Astrocyte (in vitro differentiated cells and primary cell): ENCODE measurements at regions not wholly inside any gene's neighbourhood (a gene's known extent, or its start where the extent isn't known, plus 50 kb on each side); places are given as distances from the start of the nearest gene placed in this dataset.

Source experiments
- DNase-seq: peaks from one replicate; pipeline ENCODE4 v3.0.0-alpha.2; 2010; ENCODE audit warnings: low read depth
- FAIRE-seq: peaks from 2 replicates; lab custom pipeline; 2011; peaks lifted over from hg19 to GRCh38; lab: Jason Lieb, UNC
- H2AFZ ChIP-seq: 2 replicates; pipeline ENCODE4 v1.6.0; 2012; ENCODE audit warnings: low read depth, low read length, inconsistent platforms
- H3K27ac ChIP-seq: 2 replicates; pipeline ENCODE4 v1.5.1; 2011; ENCODE audit warnings: low read depth, low read length, inconsistent platforms
- H3K27me3 ChIP-seq: 2 replicates; pipeline ENCODE4 v1.6.0; 2011; ENCODE audit warnings: low read length, inconsistent platforms; ENCODE audit not compliant: insufficient read depth
- H3K36me3 ChIP-seq: 2 replicates; pipeline ENCODE4 v1.5.1; 2011; ENCODE audit warnings: low read length, inconsistent platforms; ENCODE audit not compliant: insufficient read depth
- H3K4me1 ChIP-seq: 2 replicates; pipeline ENCODE4 v1.5.1; 2011; ENCODE audit warnings: low read length, inconsistent platforms; ENCODE audit not compliant: insufficient read depth
- H3K4me2 ChIP-seq: 2 replicates; pipeline ENCODE4 v1.6.0; 2012; ENCODE audit warnings: low read length, inconsistent platforms
- H3K4me3 ChIP-seq: 2 replicates; pipeline ENCODE4 v1.5.1; 2011; ENCODE audit warnings: low read depth, mild to moderate bottlenecking, low read length, inconsistent platforms; ENCODE audit not compliant: insufficient read depth
- H3K79me2 ChIP-seq: 2 replicates; pipeline ENCODE4 v1.6.0; 2012; ENCODE audit warnings: mild to moderate bottlenecking, low read length, inconsistent platforms; ENCODE audit not compliant: insufficient read depth
- H3K9ac ChIP-seq: 2 replicates; pipeline ENCODE4 v1.6.0; 2012; ENCODE audit warnings: mild to moderate bottlenecking, low read length, inconsistent platforms
- H3K9me3 ChIP-seq: 2 replicates; pipeline ENCODE4 v1.5.1; 2012; ENCODE audit warnings: low read depth, mild to moderate bottlenecking, low read length, inconsistent platforms; ENCODE audit not compliant: insufficient read depth
- H4K20me1 ChIP-seq: 2 replicates; pipeline ENCODE4 v1.6.0; 2012; ENCODE audit warnings: low read length, inconsistent platforms; ENCODE audit not compliant: insufficient read depth
- H3K27ac Mint-ChIP-seq: one replicate; pipeline ENCODE4 v1.8.0; 2021; ENCODE audit warnings: mild to moderate bottlenecking, mixed read lengths; ENCODE audit not compliant: unreplicated experiment
- H3K27me3 Mint-ChIP-seq: one replicate; pipeline ENCODE4 v1.8.0; 2021; ENCODE audit warnings: low read depth, mixed read lengths; ENCODE audit not compliant: unreplicated experiment
- H3K36me3 Mint-ChIP-seq: one replicate; pipeline ENCODE4 v1.8.0; 2021; ENCODE audit warnings: low read depth, mixed read lengths; ENCODE audit not compliant: unreplicated experiment
- H3K4me1 Mint-ChIP-seq: one replicate; pipeline ENCODE4 v1.8.0; 2021; ENCODE audit warnings: low read depth, mixed read lengths; ENCODE audit not compliant: unreplicated experiment
- H3K4me3 Mint-ChIP-seq: one replicate; pipeline ENCODE4 v1.8.0; 2021; ENCODE audit warnings: mild to moderate bottlenecking, moderate library complexity, mixed read lengths; ENCODE audit not compliant: unreplicated experiment
- H3K9me3 Mint-ChIP-seq: one replicate; pipeline ENCODE4 v1.8.0; 2021; ENCODE audit warnings: mild to moderate bottlenecking, mixed read lengths; ENCODE audit not compliant: unreplicated experiment
- CTCF ChIP-seq: IDR thresholded peaks from 2 replicates; pipeline ENCODE4 v1.5.1; 2011; ENCODE audit warnings: low read depth, mild to moderate bottlenecking, inconsistent platforms, low read length, moderate library complexity; ENCODE audit not compliant: insufficient read depth
- EZH2 ChIP-seq: IDR thresholded peaks from 2 replicates; pipeline ENCODE4 v1.6.1; 2012; ENCODE audit warnings: mild to moderate bottlenecking, low read length, inconsistent platforms; ENCODE audit not compliant: insufficient read depth

- no peak for DNase-seq
- Mint-ChIP-seq H3K9me3 (peaks cover 4% of the 10 kb centered on the region), H3K27me3 (peaks cover 28% of the 10 kb centered on the region), H3K4me3 (no peak overlapping the region), H3K36me3 (no peaks in the 10 kb centered on the region), H3K4me1 (no peaks in the 10 kb centered on the region), H3K27ac (no peak overlapping the region)
- H3K4me2 ChIP-seq: no peak overlapping the region
- H3K9ac ChIP-seq: no peak overlapping the region
- no peaks in the 10 kb centered on the region for H3K36me3 ChIP-seq
- TF ChIP-seq EZH2 (no peak), CTCF (no peak)
- no peak overlapping the region for H3K27ac ChIP-seq
- no peak overlapping the region for H3K4me3 ChIP-seq
- peaks cover 6% of the 10 kb centered on the region for H3K9me3 ChIP-seq
- no peak overlapping the region for H2AFZ ChIP-seq
- H3K4me1 ChIP-seq: no peaks in the 10 kb centered on the region
- no peak for FAIRE-seq
- no peaks in the 10 kb centered on the region for H4K20me1 ChIP-seq
- H3K79me2 ChIP-seq: no peaks in the 10 kb centered on the region
- no peaks in the 10 kb centered on the region for H3K27me3 ChIP-seq
These were observed 127.2 kb downstream of the TEX36 start for GRCh38 chr10:125555743-125556142.

GRCh38 chr10:125555267-125555666, 127.7 kb downstream of the TEX36 start:
- Mint-ChIP-seq H3K27ac (no peak overlapping the region), H3K9me3 (peaks cover 2% of the 10 kb centered on the region), H3K4me3 (no peak overlapping the region), H3K27me3 (peaks cover 30% of the 10 kb centered on the region), H3K36me3 (no peaks in the 10 kb centered on the region), H3K4me1 (no peaks in the 10 kb centered on the region)
- Histone ChIP-seq H2AFZ (no peak overlapping the region), H4K20me1 (no peaks in the 10 kb centered on the region), H3K9me3 (peaks cover 6% of the 10 kb centered on the region), H3K4me1 (no peaks in the 10 kb centered on the region), H3K4me2 (no peak overlapping the region), H3K27me3 (no peaks in the 10 kb centered on the region), H3K36me3 (no peaks in the 10 kb centered on the region), H3K4me3 (no peak overlapping the region), H3K9ac (no peak overlapping the region), H3K79me2 (no peaks in the 10 kb centered on the region), H3K27ac (no peak overlapping the region)
- FAIRE-seq: no peak
- DNase-seq: no peak
- TF ChIP-seq CTCF (no peak), EZH2 (no peak)

GRCh38 chr10:125554753-125555152, 128.2 kb downstream of the TEX36 start:
- peaks cover 6% of the 10 kb centered on the region for H3K9me3 ChIP-seq
- TF ChIP-seq EZH2 (no peak), CTCF (no peak)
- H2AFZ ChIP-seq: no peak overlapping the region
- FAIRE-seq (no peak), DNase-seq (no peak)
- no peak overlapping the region for H3K27ac Mint-ChIP-seq
- no peaks in the 10 kb centered on the region for H3K36me3 ChIP-seq
- H3K4me3 ChIP-seq: no peak overlapping the region
- no peak overlapping the region for H3K4me2 ChIP-seq
- H3K4me1 Mint-ChIP-seq: no peaks in the 10 kb centered on the region
- H3K79me2 ChIP-seq: no peaks in the 10 kb centered on the region
- H3K4me1 ChIP-seq: no peaks in the 10 kb centered on the region
- H4K20me1 ChIP-seq: no peaks in the 10 kb centered on the region
- H3K9me3 Mint-ChIP-seq: peaks cover 2% of the 10 kb centered on the region
- no peak overlapping the region for H3K4me3 Mint-ChIP-seq
- peaks cover 36% of the 10 kb centered on the region for H3K27me3 Mint-ChIP-seq
- no peak overlapping the region for H3K27ac ChIP-seq
- H3K9ac ChIP-seq: no peak overlapping the region
- no peaks in the 10 kb centered on the region for H3K27me3 ChIP-seq
- no peaks in the 10 kb centered on the region for H3K36me3 Mint-ChIP-seq
